HUES6 (cell line): ENCODE measurements at regions not wholly inside any gene's neighbourhood (a gene's known extent, or its start where the extent isn't known, plus 50 kb on each side); places are given as distances from the start of the nearest gene placed in this dataset.

Experiments
- H3K27ac ChIP-seq: 2 replicates; pipeline ENCODE4 v1.7.0; 2013; ENCODE audit warnings: low read depth, mild to moderate bottlenecking, low read length, inconsistent platforms
- H3K27me3 ChIP-seq: 2 replicates; pipeline ENCODE4 v1.6.1; 2013; ENCODE audit warnings: low read length; ENCODE audit not compliant: control insufficient read depth, insufficient read depth
- H3K36me3 ChIP-seq: 2 replicates; pipeline ENCODE4 v1.6.1; 2013; ENCODE audit warnings: low read length; ENCODE audit not compliant: control insufficient read depth, insufficient read depth
- H3K4me1 ChIP-seq: 2 replicates; pipeline ENCODE4 v1.6.1; 2013; ENCODE audit warnings: low read length; ENCODE audit not compliant: control insufficient read depth, insufficient read depth
- H3K4me3 ChIP-seq: 2 replicates; pipeline ENCODE4 v1.5.1; 2013; ENCODE audit warnings: low read depth, low read length
- H3K9ac ChIP-seq: one replicate; pipeline ENCODE4 v1.6.1; 2013; ENCODE audit warnings: mild to moderate bottlenecking, low read length
- H3K9me3 ChIP-seq: 2 replicates; pipeline ENCODE4 v1.6.1; 2013; ENCODE audit warnings: low read depth, low read length; ENCODE audit not compliant: control insufficient read depth, insufficient read depth

- H3K27me3 ChIP-seq: no peaks in the 10 kb centered on the region
- H3K9me3 ChIP-seq: no peaks in the 10 kb centered on the region
- no peak overlapping the region for H3K4me3 ChIP-seq
- H3K9ac ChIP-seq: no peak overlapping the region
- H3K36me3 ChIP-seq: no peaks in the 10 kb centered on the region
- H3K4me1 ChIP-seq: no peaks in the 10 kb centered on the region
- no peak overlapping the region for H3K27ac ChIP-seq
Observed at GRCh38 chr2:14180333-14180732, 452.2 kb upstream of the LRATD1 start.

DNA sequence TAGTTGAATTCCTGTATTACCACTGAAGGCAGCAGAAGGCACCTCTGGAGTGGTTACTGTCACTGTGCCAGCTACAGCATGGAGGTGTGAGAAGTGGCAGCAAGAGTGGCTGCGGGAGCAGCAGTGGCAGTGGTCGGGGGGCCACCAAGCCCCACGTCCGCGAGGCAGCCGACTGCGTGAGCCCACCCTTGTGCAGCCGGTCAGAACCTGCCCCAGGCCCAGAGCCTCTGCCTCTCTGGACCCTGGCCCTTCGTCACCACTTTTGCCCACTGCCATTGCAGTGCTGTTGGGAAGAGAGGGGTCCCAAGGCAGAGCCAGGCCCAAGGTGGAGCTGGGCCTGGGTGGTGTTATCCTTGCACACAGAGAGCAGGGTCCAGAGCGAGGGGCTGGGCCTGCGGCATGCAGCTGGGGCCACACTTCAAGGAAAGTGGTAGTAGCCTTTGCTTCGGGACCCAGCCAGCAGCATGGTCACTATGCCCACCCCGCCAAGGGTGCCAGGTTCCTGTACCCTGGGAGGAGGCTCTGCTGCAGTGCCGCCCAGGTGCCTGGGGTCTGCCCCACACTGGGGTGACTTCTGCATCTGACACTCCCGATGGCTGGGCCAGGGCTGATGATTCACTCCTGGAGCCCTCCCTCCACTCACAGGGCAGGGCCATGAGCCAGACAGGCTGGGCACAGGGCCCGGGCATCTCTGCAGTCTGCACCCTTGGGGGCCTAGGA is 450.1 kb upstream of the LRATD1 start:
- Histone ChIP-seq H3K9me3 (no peaks in the 10 kb centered on the region), H3K4me3 (no peak overlapping the region), H3K4me1 (no peaks in the 10 kb centered on the region), H3K27ac (no peak overlapping the region), H3K36me3 (no peaks in the 10 kb centered on the region), H3K27me3 (no peaks in the 10 kb centered on the region), H3K9ac (no peak overlapping the region)

- no peak overlapping the region for H3K4me3 ChIP-seq
- no peak overlapping the region for H3K9ac ChIP-seq
- no peaks in the 10 kb centered on the region for H3K4me1 ChIP-seq
- H3K27me3 ChIP-seq: no peaks in the 10 kb centered on the region
- no peak overlapping the region for H3K27ac ChIP-seq
- no peaks in the 10 kb centered on the region for H3K36me3 ChIP-seq
- no peaks in the 10 kb centered on the region for H3K9me3 ChIP-seq
Observed at GRCh38 chr2:14185906-14186305, 446.6 kb upstream of the LRATD1 start.

- Histone ChIP-seq H3K4me1 (no peaks in the 10 kb centered on the region), H3K9me3 (no peaks in the 10 kb centered on the region), H3K9ac (no peak overlapping the region), H3K36me3 (no peaks in the 10 kb centered on the region), H3K27ac (no peak overlapping the region), H3K4me3 (no peak overlapping the region), H3K27me3 (no peaks in the 10 kb centered on the region)
Observed at GRCh38 chr2:14188446-14188845, 444.1 kb upstream of the LRATD1 start.

- H3K4me3 ChIP-seq: no peak overlapping the region
- H3K27me3 ChIP-seq: no peaks in the 10 kb centered on the region
- no peak overlapping the region for H3K27ac ChIP-seq
- no peaks in the 10 kb centered on the region for H3K36me3 ChIP-seq
- no peaks in the 10 kb centered on the region for H3K9me3 ChIP-seq
- no peak overlapping the region for H3K9ac ChIP-seq
- no peaks in the 10 kb centered on the region for H3K4me1 ChIP-seq
Observed at GRCh38 chr2:14189929-14190328, 442.6 kb upstream of the LRATD1 start.

DNA sequence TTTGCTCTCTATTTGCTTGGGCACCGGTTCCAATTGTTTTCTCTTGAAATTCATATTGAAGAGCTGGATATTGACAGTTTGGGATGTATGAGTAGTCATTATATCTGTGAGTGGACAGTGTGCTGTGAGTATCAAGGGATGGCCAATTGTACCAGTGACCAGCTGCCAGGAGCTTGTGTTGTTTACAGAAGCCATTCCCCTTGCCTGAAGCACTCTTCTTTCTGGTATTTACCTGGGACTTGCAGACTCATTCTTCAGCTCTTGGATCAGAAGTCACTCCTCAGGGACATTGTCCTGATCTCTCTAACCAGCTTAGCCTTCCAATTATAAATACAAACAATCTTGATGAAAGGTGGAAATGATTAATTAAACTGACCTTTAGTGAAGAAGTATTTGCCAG is 438.3 kb upstream of the LRATD1 start:
- no peak overlapping the region for H3K4me3 ChIP-seq
- no peaks in the 10 kb centered on the region for H3K36me3 ChIP-seq
- no peak overlapping the region for H3K27ac ChIP-seq
- no peaks in the 10 kb centered on the region for H3K27me3 ChIP-seq
- H3K9ac ChIP-seq: no peak overlapping the region
- H3K4me1 ChIP-seq: peaks cover 15% of the 10 kb centered on the region; the same call in 1 of the 2 replicates
- H3K9me3 ChIP-seq: no peaks in the 10 kb centered on the region

DNA sequence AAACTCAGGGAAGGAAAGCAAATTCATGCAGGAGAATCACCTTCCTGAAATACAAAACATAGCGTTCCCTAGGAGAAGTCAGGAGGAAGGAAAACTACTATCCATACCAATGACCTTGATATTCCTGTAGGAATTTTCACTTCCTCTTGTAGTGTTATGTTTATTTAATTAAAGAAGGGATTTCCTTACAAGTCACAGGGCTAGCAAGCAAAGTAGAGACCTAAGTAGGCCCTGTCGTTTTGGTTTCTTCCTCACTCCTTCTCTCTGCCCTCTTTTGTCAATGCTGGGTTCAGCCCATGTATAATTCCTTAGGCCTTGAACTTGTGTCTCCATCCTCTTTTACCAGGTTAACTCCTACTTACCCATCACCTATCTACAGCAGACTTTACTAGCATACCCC is 435.2 kb upstream of the LRATD1 start:
- Histone ChIP-seq H3K4me1 (peaks cover 15% of the 10 kb centered on the region; the same call in 1 of the 2 replicates), H3K9ac (no peak overlapping the region), H3K9me3 (no peaks in the 10 kb centered on the region), H3K27ac (no peak overlapping the region), H3K36me3 (no peaks in the 10 kb centered on the region), H3K4me3 (no peak overlapping the region), H3K27me3 (no peaks in the 10 kb centered on the region)

- no peaks in the 10 kb centered on the region for H3K36me3 ChIP-seq
- no peaks in the 10 kb centered on the region for H3K27me3 ChIP-seq
- H3K9ac ChIP-seq: no peak overlapping the region
- H3K4me1 ChIP-seq: peaks cover 15% of the 10 kb centered on the region; the same call in 1 of the 2 replicates
- H3K4me3 ChIP-seq: no peak overlapping the region
- H3K9me3 ChIP-seq: no peaks in the 10 kb centered on the region; the same call in 1 of the 2 replicates
- no peak overlapping the region for H3K27ac ChIP-seq
Observed at GRCh38 chr2:14199040-14199439, 433.5 kb upstream of the LRATD1 start.

- no peaks in the 10 kb centered on the region for H3K27me3 ChIP-seq
- no peaks in the 10 kb centered on the region for H3K9me3 ChIP-seq
- H3K27ac ChIP-seq: no peak overlapping the region
- H3K4me3 ChIP-seq: no peak overlapping the region
- no peaks in the 10 kb centered on the region for H3K4me1 ChIP-seq
- H3K36me3 ChIP-seq: no peaks in the 10 kb centered on the region
- H3K9ac ChIP-seq: no peak overlapping the region
Observed at GRCh38 chr2:14219306-14219705, 413.2 kb upstream of the LRATD1 start.

DNA sequence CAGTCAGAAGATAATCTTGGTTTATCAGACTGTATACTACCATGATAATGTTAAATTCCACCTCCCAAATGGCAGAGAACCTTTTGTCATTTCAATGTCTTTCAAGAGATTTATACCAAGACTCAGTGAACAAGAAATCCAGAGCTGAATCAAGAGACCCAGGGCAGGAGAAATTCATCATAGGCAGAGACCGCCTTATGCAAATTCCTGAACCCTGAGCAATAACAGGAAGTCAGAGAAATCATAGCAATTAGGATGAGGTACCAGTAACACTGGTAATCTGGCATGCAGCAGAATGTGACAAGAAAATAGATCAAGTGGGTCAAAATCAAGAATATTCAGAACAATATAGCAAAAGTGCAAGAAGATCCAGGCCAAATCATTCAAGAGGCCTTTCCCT is 412.4 kb upstream of the LRATD1 start:
- H3K36me3 ChIP-seq: no peaks in the 10 kb centered on the region
- H3K4me1 ChIP-seq: no peaks in the 10 kb centered on the region
- no peaks in the 10 kb centered on the region for H3K27me3 ChIP-seq
- no peak overlapping the region for H3K27ac ChIP-seq
- H3K9ac ChIP-seq: no peak overlapping the region
- H3K9me3 ChIP-seq: no peaks in the 10 kb centered on the region
- H3K4me3 ChIP-seq: no peak overlapping the region

- Histone ChIP-seq H3K4me1 (no peaks in the 10 kb centered on the region), H3K4me3 (no peak overlapping the region), H3K27ac (no peak overlapping the region), H3K36me3 (no peaks in the 10 kb centered on the region), H3K9ac (no peak overlapping the region), H3K27me3 (no peaks in the 10 kb centered on the region), H3K9me3 (no peaks in the 10 kb centered on the region)
Observed at GRCh38 chr2:14221466-14221865, 411.1 kb upstream of the LRATD1 start.
